ENCODE measurements at regions not wholly inside any gene's neighbourhood (a gene's known extent, or its start where the extent isn't known, plus 50 kb on each side); places are given as distances from the start of the nearest gene placed in this dataset.
A peak's percentile ranks its signal among the peaks of the same experiment; 100 is the strongest.
"Not testable (repeated sequence)": the region's sequence is repeated elsewhere in the genome, so short reads cannot be mapped to it uniquely, and the experiment has no call there.

DNA sequence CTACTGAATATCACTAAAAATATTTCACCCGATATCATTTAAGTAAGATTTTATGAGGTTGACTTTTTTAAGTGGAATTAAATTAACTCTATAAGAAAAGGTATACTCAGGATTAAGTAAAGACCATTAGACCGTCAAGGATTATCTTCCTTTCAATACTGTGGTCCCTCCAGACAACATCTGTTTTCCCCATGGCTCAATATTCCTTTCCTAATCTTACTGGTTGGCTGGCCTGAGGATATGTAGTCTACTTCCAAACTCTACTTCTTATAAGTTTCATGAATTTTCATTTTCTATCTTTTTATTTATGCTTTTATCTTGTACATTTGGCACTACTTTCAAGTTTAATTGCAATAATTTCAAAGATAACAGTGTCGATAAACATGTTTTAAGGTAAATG lies 725.4 kb downstream of the PCDH7 start:
- DNase-seq (ENCODE audit: low read depth in 4 of 6, low spot score in 6 of 6): no peak
- Histone ChIP-seq H3K9me3 (ENCODE audit: control insufficient read depth, insufficient read depth, low read length) (no peaks in the 10 kb centered on the region), H3K27me3 (ENCODE audit: control insufficient read depth, insufficient read depth, low read length) (no peaks in the 10 kb centered on the region), H3K4me1 (ENCODE audit: control insufficient read depth, insufficient read depth, low read length) (no peaks in the 10 kb centered on the region), H3K4me3 (ENCODE audit: low read depth, low read length) (no peak overlapping the region), H3K27ac (ENCODE audit: low read depth, low read length) (no peak overlapping the region), H3K36me3 (ENCODE audit: control insufficient read depth, insufficient read depth, low read length) (no peaks in the 10 kb centered on the region)
- WGBS (ENCODE audit: insufficient coverage): no CpG with 5 or more reads among the region's 3 CpGs

DNA sequence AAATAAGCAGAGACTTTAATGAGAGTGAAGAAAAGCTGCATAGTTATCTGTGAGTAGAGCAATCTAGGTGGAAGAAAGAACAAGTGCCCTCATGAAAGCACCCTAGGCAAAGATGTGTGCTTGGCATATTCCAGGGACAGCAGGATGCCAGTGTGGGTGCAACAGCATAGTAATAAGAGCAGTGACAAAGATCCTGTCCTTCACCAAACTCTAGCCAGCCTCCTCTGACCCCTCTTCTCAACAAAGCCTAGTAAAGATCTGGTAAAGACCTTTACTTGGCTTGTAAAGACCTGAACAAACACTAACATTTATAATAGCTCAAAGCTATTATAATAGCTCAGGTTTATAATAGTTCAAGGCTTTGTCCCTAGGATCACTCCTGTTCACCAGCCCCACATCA lies 735.4 kb downstream of the PCDH7 start:
- Histone ChIP-seq H3K36me3 (ENCODE audit: control insufficient read depth, insufficient read depth, low read length) (no peaks in the 10 kb centered on the region), H3K4me1 (ENCODE audit: control insufficient read depth, insufficient read depth, low read length) (no peaks in the 10 kb centered on the region), H3K27me3 (ENCODE audit: control insufficient read depth, insufficient read depth, low read length) (no peaks in the 10 kb centered on the region), H3K4me3 (ENCODE audit: low read depth, low read length) (no peak overlapping the region), H3K9me3 (ENCODE audit: control insufficient read depth, insufficient read depth, low read length) (no peaks in the 10 kb centered on the region), H3K27ac (ENCODE audit: low read depth, low read length) (no peak overlapping the region)
- DNase-seq (ENCODE audit: low read depth in 4 of 6, low spot score in 6 of 6): no peak

DNA sequence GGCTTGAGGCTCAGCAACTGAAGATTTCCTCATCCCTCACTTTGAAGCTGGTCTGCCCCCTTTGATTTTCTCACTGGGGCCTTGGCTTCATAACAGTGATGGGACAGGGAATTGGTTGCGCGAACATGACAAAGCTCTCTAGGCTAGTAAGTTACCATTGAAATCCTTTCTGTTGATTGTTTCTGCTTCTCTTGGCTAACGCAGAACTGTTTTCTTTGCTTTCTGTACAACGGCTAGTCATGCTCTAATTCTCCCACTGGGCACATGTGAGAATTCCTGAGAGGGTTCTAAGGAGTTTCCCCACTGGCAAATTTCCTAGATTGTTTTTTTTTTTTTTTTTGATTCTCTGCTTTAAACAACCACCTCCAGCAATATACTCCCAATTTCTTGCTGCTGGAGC lies 738.6 kb downstream of the PCDH7 start:
- no peaks in the 10 kb centered on the region for H3K4me1 ChIP-seq (ENCODE audit: control insufficient read depth, insufficient read depth, low read length)
- no peak overlapping the region for H3K27ac ChIP-seq (ENCODE audit: low read depth, low read length)
- 33% methylated on average over 2 of the region's 4 CpGs for WGBS (ENCODE audit: insufficient coverage)
- no peak overlapping the region for H3K4me3 ChIP-seq (ENCODE audit: low read depth, low read length)
- H3K9me3 ChIP-seq (ENCODE audit: control insufficient read depth, insufficient read depth, low read length): no peaks in the 10 kb centered on the region
- DNase-seq (ENCODE audit: low read depth in 4 of 6, low spot score in 6 of 6): peak in 5 of 6 donors; percentile 6 to 68 (median 17)
- H3K27me3 ChIP-seq (ENCODE audit: control insufficient read depth, insufficient read depth, low read length): no peaks in the 10 kb centered on the region
- no peaks in the 10 kb centered on the region for H3K36me3 ChIP-seq (ENCODE audit: control insufficient read depth, insufficient read depth, low read length)

DNA sequence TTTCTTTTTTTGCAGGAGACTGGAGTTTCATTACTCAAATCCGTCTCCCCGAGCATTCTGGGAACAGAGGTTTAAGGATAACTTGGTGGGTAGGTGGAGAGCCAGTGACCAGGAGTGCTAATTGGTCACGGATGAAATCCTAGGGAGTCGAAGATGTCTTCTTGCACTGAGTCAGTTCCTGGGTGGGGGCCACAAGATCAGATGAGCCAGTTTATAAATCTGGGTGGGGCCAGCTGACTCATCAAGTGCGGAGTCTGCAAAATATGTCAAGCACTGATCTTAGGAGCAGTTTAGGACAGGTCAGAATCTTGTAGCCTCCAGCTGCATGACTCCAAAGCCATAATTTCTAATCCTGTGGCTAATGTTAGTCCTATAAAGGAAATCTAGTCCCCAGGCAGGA lies 741.3 kb downstream of the PCDH7 start:
- Histone ChIP-seq H3K27me3 (ENCODE audit: control insufficient read depth, insufficient read depth, low read length) (no peaks in the 10 kb centered on the region), H3K4me1 (ENCODE audit: control insufficient read depth, insufficient read depth, low read length) (no peaks in the 10 kb centered on the region), H3K27ac (ENCODE audit: low read depth, low read length) (no peak overlapping the region), H3K9me3 (ENCODE audit: control insufficient read depth, insufficient read depth, low read length) (no peaks in the 10 kb centered on the region), H3K4me3 (ENCODE audit: low read depth, low read length) (no peak overlapping the region), H3K36me3 (ENCODE audit: control insufficient read depth, insufficient read depth, low read length) (no peaks in the 10 kb centered on the region)
- DNase-seq (ENCODE audit: low read depth in 4 of 6, low spot score in 6 of 6): no peak
- WGBS (ENCODE audit: insufficient coverage): 78% methylated on average over 3 of the region's 5 CpGs

DNA sequence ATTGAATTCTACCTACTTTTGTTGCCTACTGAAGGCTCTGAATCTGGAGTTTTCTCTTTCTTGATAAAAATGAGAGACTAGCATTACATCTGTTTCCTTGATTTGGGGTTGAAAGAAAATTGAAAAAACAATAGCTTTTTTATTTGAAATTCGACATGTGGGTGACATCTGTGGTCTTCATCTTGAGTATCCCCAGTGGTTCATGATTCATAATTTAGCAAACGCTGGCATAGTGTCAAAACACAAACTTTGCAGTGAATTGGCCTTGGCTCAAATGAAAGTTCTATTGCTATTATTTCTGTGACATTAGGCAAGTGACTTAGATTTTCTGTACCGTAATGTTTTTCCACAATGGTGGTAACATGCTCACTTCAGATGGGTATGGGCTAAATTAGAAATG lies 747.6 kb downstream of the PCDH7 start:
- DNase-seq (ENCODE audit: low read depth in 4 of 6, low spot score in 6 of 6): no peak
- 75% methylated on average over 2 of the region's 3 CpGs for WGBS (ENCODE audit: insufficient coverage)
- Histone ChIP-seq H3K27me3 (ENCODE audit: control insufficient read depth, insufficient read depth, low read length) (no peaks in the 10 kb centered on the region), H3K4me3 (ENCODE audit: low read depth, low read length) (no peak overlapping the region), H3K4me1 (ENCODE audit: control insufficient read depth, insufficient read depth, low read length) (no peaks in the 10 kb centered on the region), H3K9me3 (ENCODE audit: control insufficient read depth, insufficient read depth, low read length) (no peaks in the 10 kb centered on the region), H3K36me3 (ENCODE audit: control insufficient read depth, insufficient read depth, low read length) (no peaks in the 10 kb centered on the region), H3K27ac (ENCODE audit: low read depth, low read length) (no peak overlapping the region)

DNA sequence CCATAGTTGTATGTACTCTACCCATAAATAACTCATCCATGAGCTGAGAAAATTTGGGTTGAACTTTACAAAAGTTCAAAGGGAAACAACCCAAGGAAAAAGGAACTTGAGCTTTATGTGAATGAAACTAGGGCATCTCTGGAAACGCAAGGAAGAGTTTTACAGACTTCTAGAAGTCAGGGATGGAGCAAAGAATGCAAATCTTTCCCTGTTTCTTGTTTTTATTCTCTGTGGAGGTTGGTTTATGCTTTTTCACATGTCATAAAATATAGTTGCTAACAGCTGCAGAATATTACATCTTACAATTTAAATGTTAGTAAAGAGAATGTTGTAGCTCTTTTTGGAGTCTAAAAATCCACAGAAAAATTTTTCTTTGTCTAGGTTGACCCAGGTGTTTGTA lies 754.1 kb downstream of the PCDH7 start:
- H3K9me3 ChIP-seq (ENCODE audit: control insufficient read depth, insufficient read depth, low read length): peaks cover 3% of the 10 kb centered on the region
- H3K4me1 ChIP-seq (ENCODE audit: control insufficient read depth, insufficient read depth, low read length): no peaks in the 10 kb centered on the region
- no peak overlapping the region for H3K4me3 ChIP-seq (ENCODE audit: low read depth, low read length)
- H3K27me3 ChIP-seq (ENCODE audit: control insufficient read depth, insufficient read depth, low read length): no peaks in the 10 kb centered on the region
- H3K27ac ChIP-seq (ENCODE audit: low read depth, low read length): no peak overlapping the region
- no CpG with 5 or more reads among the region's 1 CpG for WGBS (ENCODE audit: insufficient coverage)
- no peaks in the 10 kb centered on the region for H3K36me3 ChIP-seq (ENCODE audit: control insufficient read depth, insufficient read depth, low read length)
- no peak for DNase-seq (ENCODE audit: low read depth in 4 of 6, low spot score in 6 of 6)

DNA sequence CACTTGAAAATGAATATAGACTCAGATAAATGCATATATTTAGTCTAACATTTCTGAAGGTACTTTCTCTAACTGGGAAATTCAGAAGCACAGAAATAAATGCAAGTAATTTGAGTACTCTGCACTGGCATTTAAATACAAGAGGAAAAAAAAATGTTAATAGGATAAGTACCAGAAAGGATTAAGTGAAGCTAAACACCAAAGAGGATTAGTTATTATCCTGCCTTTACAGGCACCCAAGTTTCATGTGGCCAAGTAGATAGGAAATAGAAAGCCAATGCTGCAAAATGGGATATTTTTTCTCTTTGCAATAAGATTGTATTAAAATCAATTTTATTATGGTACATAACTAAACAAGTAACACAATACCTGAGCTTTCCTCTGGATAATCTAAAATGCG lies 762.5 kb downstream of the PCDH7 start:
- Histone ChIP-seq H3K9me3 (ENCODE audit: control insufficient read depth, insufficient read depth, low read length) (no peaks in the 10 kb centered on the region), H3K36me3 (ENCODE audit: control insufficient read depth, insufficient read depth, low read length) (no peaks in the 10 kb centered on the region), H3K27me3 (ENCODE audit: control insufficient read depth, insufficient read depth, low read length) (no peaks in the 10 kb centered on the region), H3K4me3 (ENCODE audit: low read depth, low read length) (no peak overlapping the region), H3K27ac (ENCODE audit: low read depth, low read length) (no peak overlapping the region), H3K4me1 (ENCODE audit: control insufficient read depth, insufficient read depth, low read length) (no peaks in the 10 kb centered on the region)
- DNase-seq (ENCODE audit: low read depth in 4 of 6, low spot score in 6 of 6): no peak
- WGBS (ENCODE audit: insufficient coverage): no CpG with 5 or more reads among the region's 1 CpG

DNA sequence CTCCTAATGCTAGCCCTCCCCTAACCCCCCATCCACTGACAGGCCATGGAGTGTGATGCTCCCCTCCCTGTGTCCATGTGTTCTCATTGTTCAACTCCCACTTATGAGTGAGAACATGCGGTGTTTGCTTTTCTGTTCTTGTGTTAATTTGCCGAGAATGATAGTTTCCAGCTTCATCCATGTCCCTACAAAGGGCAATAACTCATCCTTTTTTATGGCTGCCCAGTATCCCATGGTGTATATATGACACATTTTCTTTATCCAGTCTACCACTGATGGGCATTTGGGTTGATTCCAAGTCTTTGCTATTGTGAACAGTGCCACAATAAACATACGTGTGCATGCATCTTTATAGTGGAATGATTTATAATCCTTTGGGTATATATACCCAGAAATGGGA lies 779.0 kb downstream of the PCDH7 start:
- WGBS (ENCODE audit: insufficient coverage): no CpG with 5 or more reads among the region's 3 CpGs
- not testable (repeated sequence) for H3K9me3 ChIP-seq (ENCODE audit: control insufficient read depth, insufficient read depth, low read length); H3K27ac ChIP-seq (ENCODE audit: low read depth, low read length); H3K36me3 ChIP-seq (ENCODE audit: control insufficient read depth, insufficient read depth, low read length); H3K4me3 ChIP-seq (ENCODE audit: low read depth, low read length); H3K27me3 ChIP-seq (ENCODE audit: control insufficient read depth, insufficient read depth, low read length); H3K4me1 ChIP-seq (ENCODE audit: control insufficient read depth, insufficient read depth, low read length); DNase-seq (ENCODE audit: low read depth in 4 of 6, low spot score in 6 of 6)

DNA sequence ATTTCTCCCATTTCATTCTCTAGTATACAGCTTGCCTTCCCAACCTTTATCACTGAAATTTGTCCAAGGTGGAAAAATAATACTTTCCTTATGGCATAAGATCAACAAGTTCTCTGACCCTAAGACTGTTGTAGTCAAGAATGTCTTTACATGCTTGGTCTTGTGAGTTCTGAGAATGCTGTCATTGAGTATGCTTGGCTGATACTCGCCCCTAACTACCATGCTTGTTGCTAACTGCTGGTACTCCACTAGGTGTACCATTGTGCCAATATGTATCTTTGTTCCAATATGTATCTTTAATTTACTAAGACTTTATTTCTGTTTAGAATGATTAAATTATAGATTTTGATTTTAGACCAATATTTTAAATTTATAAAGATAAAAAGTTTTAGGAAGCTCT lies 796.4 kb downstream of the PCDH7 start:
- H3K9me3 ChIP-seq (ENCODE audit: control insufficient read depth, insufficient read depth, low read length): peaks cover 1% of the 10 kb centered on the region
- no peaks in the 10 kb centered on the region for H3K27me3 ChIP-seq (ENCODE audit: control insufficient read depth, insufficient read depth, low read length)
- H3K4me3 ChIP-seq (ENCODE audit: low read depth, low read length): no peak overlapping the region
- H3K4me1 ChIP-seq (ENCODE audit: control insufficient read depth, insufficient read depth, low read length): no peaks in the 10 kb centered on the region
- DNase-seq (ENCODE audit: low read depth in 4 of 6, low spot score in 6 of 6): no peak
- WGBS (ENCODE audit: insufficient coverage): no CpG with 5 or more reads among the region's 1 CpG
- H3K27ac ChIP-seq (ENCODE audit: low read depth, low read length): no peak overlapping the region
- H3K36me3 ChIP-seq (ENCODE audit: control insufficient read depth, insufficient read depth, low read length): no peaks in the 10 kb centered on the region

DNA sequence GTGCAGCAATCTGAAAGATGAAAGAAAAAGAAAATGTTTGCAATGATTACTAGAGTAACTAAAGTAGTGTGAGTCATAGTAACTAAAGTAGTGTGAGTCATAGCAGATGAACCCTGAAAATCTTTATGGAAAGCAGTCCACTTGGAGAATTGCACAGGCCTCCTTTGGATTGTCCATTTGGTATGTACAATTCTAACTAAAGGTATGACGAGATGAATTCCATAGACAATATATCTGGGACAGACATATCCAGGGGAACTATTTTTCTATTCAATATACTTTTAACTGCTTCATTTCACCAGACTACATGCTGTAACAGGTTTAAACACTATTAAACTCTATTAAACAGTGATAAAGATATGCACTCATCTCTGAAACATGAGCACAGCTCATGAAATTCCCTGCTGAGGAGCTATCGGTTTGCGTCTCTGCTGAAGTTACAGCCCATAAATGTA lies 798.7 kb downstream of the PCDH7 start:
- Histone ChIP-seq H3K36me3 (ENCODE audit: control insufficient read depth, insufficient read depth, low read length) (no peaks in the 10 kb centered on the region), H3K27me3 (ENCODE audit: control insufficient read depth, insufficient read depth, low read length) (no peaks in the 10 kb centered on the region), H3K4me3 (ENCODE audit: low read depth, low read length) (no peak overlapping the region), H3K4me1 (ENCODE audit: control insufficient read depth, insufficient read depth, low read length) (no peaks in the 10 kb centered on the region), H3K27ac (ENCODE audit: low read depth, low read length) (no peak overlapping the region), H3K9me3 (ENCODE audit: control insufficient read depth, insufficient read depth, low read length) (peaks cover 2% of the 10 kb centered on the region)
- WGBS (ENCODE audit: insufficient coverage): 70% methylated on average over 2 of the region's 3 CpGs
- peak in 1 of 6 donors; percentile 15 for DNase-seq (ENCODE audit: low read depth in 4 of 6, low spot score in 6 of 6)
